ENCODE measurements at regions not wholly inside any gene's neighbourhood (a gene's known extent, or its start where the extent isn't known, plus 50 kb on each side); places are given as distances from the start of the nearest gene placed in this dataset.

DNA sequence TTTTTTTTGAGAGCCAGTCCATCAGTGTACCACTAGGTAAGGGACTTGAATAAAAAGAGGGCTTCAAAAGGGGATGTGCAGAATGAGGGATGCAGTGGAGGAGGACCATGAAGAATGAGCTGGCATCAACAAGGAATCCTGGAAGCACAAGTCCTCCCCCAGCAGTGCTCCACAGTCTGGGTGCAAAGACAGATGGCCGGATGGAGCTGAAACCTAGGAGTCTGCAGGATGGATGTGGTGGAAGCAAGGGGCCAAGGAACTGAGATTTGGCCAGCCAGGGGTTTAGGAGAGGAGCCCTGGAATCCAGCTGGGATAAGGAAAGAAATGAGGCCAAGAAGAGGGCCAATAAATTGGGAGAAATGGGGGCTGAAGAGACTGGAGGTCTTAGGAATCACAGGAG, 51.8 kb upstream of the RAB6C start:
- Mint-ChIP-seq H3K4me3 (no peak overlapping the region), H3K27me3 (ENCODE audit: insufficient read depth) (peaks cover 14% of the 10 kb centered on the region), H3K9me3 (no peaks in the 10 kb centered on the region), H3K4me1 (ENCODE audit: low read depth) (no peaks in the 10 kb centered on the region), H3K36me3 (ENCODE audit: low read depth) (no peaks in the 10 kb centered on the region), H3K27ac (no peak overlapping the region)
- no peak for DNase-seq (ENCODE audit: low spot score)
- intact Hi-C loops (cut with micrococcal nuclease): no loop called here

DNA sequence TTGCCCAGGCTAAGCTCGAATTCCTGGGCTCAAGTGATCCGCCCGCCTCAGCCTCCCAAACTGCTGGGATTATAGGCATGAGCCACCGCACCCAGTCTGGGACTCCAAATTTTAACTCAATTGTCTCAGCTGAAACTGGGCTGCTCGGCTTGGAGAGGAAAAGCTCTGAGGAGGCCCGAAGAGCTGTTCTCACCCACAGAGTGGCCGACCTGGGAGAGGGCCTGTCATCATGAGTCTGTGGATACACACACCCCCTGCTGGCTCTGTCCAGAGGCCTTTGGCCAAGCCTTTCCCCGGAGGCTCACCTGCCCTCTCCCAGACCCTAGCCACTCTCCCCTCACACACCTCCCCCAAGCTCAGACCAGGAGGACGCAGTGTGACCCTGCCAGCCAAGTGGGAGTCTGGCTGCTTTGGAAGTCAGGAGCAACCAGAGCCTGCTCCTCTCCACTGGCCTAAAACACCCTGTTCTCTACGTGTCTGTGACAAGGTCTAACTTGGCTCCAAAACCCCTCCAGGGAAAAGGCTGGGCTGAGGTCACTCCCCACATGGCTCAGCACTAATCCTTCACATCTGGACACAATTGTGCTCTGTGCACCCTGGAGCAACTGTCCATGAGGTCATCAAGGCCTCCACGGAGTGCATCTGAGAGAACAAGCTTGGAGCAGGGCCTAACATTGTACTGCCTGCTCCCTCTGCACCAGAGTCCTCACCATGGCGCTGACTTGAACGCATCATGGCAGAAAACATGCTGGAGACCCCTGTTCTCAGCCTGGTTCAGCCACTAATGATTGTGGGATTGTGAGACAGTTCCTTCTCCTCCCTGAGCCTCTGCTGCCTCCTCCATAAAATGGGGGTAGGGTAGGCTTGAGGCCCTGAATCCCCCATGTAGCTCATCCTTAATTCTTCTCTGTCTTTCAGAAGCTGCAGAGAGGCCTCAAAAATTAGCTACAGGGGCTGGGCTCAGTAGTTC, 49.9 kb upstream of the RAB6C start:
- no peak overlapping the region for H3K4me3 Mint-ChIP-seq
- DNase-seq (ENCODE audit: low spot score): no peak
- H3K36me3 Mint-ChIP-seq (ENCODE audit: low read depth): no peaks in the 10 kb centered on the region
- intact Hi-C loops (cut with micrococcal nuclease): no loop called here
- no peak overlapping the region for H3K27ac Mint-ChIP-seq
- H3K27me3 Mint-ChIP-seq (ENCODE audit: insufficient read depth): peaks cover 19% of the 10 kb centered on the region
- H3K4me1 Mint-ChIP-seq (ENCODE audit: low read depth): no peaks in the 10 kb centered on the region
- no peaks in the 10 kb centered on the region for H3K9me3 Mint-ChIP-seq

All from activated T-helper 1 cell treated with anti-CD3 and anti-CD28 coated beads, Interleukin-12 subunit alpha, Interleukin-12 subunit beta, Interleukin-2, Interleukin-4 antibody, amounts not matched to agents 30 ng/mL and 10 ng/mL and 1 ng/mL, durations not matched to agents 14 hours and 24 hours and 36 hours (primary cell).